ENCODE measurements at regions not wholly inside any gene's neighbourhood (a gene's known extent, or its start where the extent isn't known, plus 50 kb on each side); places are given as distances from the start of the nearest gene placed in this dataset.
"Not testable (repeated sequence)": the region's sequence is repeated elsewhere in the genome, so short reads cannot be mapped to it uniquely, and the experiment has no call there.

GRCh38 chr15:20003471-20003870 is 538.1 kb downstream of the GOLGA6L6 start:
- DNase-seq (ENCODE audit: low read depth in 2 of 2) = not testable (repeated sequence)

GRCh38 chr15:20002560-20002959 is 539.0 kb downstream of the GOLGA6L6 start:
- not testable (repeated sequence) for DNase-seq (ENCODE audit: low read depth in 2 of 2)

GRCh38 chr15:19996574-19997194 is 544.9 kb downstream of the GOLGA6L6 start:
- not testable (repeated sequence) for DNase-seq (ENCODE audit: low read depth in 2 of 2)

GRCh38 chr15:19995296-19995695 is 546.3 kb downstream of the GOLGA6L6 start:
- not testable (repeated sequence) for DNase-seq (ENCODE audit: low read depth in 2 of 2)

GRCh38 chr15:19992428-19992827 is 549.2 kb downstream of the GOLGA6L6 start:
- DNase-seq (ENCODE audit: low read depth in 2 of 2) = no peak

- DNase-seq (ENCODE audit: low read depth in 2 of 2) = no peak
Observed at GRCh38 chr15:19988094-19988660, 553.4 kb downstream of the GOLGA6L6 start.

- DNase-seq (ENCODE audit: low read depth in 2 of 2) = peak in 1 of 2 donors; percentile 0
Observed at GRCh38 chr15:19987389-19988048, 554.1 kb downstream of the GOLGA6L6 start.

GRCh38 chr15:19984101-19984500 is 557.5 kb downstream of the GOLGA6L6 start:
- no peak for DNase-seq (ENCODE audit: low read depth in 2 of 2)

- no peak for DNase-seq (ENCODE audit: low read depth in 2 of 2)
Observed at GRCh38 chr15:19974998-19975397, 566.6 kb downstream of the GOLGA6L6 start.

GRCh38 chr15:19973718-19974117 is 567.9 kb downstream of the GOLGA6L6 start:
- peak in 1 of 2 donors; percentile 1 for DNase-seq (ENCODE audit: low read depth in 2 of 2)

GRCh38 chr15:19972582-19972981 is 569.0 kb downstream of the GOLGA6L6 start:
- DNase-seq (ENCODE audit: low read depth in 2 of 2) = not testable (repeated sequence)

- DNase-seq (ENCODE audit: low read depth in 2 of 2) = not testable (repeated sequence)
Observed at GRCh38 chr15:19965574-19965973, 576.0 kb downstream of the GOLGA6L6 start.

GRCh38 chr15:19964480-19964879 is 577.1 kb downstream of the GOLGA6L6 start:
- DNase-seq (ENCODE audit: low read depth in 2 of 2) = not testable (repeated sequence)

- no peak for DNase-seq (ENCODE audit: low read depth in 2 of 2)
Observed at GRCh38 chr15:19956124-19956796, 585.3 kb downstream of the GOLGA6L6 start.

GRCh38 chr15:19944261-19944888 is 597.2 kb downstream of the GOLGA6L6 start:
- no peak for DNase-seq (ENCODE audit: low read depth in 2 of 2)

- DNase-seq (ENCODE audit: low read depth in 2 of 2) = no peak
Observed at GRCh38 chr15:19943515-19943914, 598.1 kb downstream of the GOLGA6L6 start.

- not testable (repeated sequence) for DNase-seq (ENCODE audit: low read depth in 2 of 2)
Observed at GRCh38 chr15:19903281-19903680, 638.3 kb downstream of the GOLGA6L6 start.

GRCh38 chr15:19902388-19902787 is 639.2 kb downstream of the GOLGA6L6 start:
- DNase-seq (ENCODE audit: low read depth in 2 of 2) = not testable (repeated sequence)

GRCh38 chr15:19901414-19901813 is 640.2 kb downstream of the GOLGA6L6 start:
- DNase-seq (ENCODE audit: low read depth in 2 of 2) = not testable (repeated sequence)

GRCh38 chr15:19899021-19899824 is 642.4 kb downstream of the GOLGA6L6 start:
- no peak for DNase-seq (ENCODE audit: low read depth in 2 of 2)

GRCh38 chr15:19888811-19889210 is 652.8 kb downstream of the GOLGA6L6 start:
- not testable (repeated sequence) for DNase-seq (ENCODE audit: low read depth in 2 of 2)

Measured in activated CD4-positive, alpha-beta T cell treated with anti-CD3 and anti-CD28 coated beads for 24 hours (primary cell).